ENCODE measurements at regions not wholly inside any gene's neighbourhood (a gene's known extent, or its start where the extent isn't known, plus 50 kb on each side); places are given as distances from the start of the nearest gene placed in this dataset.

DNA sequence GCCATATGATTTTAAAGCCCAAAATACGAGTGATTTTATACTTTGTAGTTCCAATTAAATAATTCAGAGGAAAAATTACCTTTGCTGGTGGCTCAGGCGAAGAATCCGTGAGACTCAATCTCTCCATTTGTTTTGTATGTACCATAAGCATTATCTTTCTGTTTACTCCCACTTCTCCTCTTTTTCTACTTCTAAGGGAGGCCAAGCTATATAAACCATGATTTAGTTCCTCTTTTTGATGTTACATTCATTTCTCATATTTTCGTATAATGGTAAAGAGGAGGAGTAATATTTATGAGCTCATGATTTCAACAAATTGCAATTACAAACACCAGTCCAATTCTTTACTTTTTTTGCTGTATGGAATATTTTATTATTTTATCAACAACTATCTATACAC lies 50.6 kb upstream of the TES start:
- TF ChIP-seq, protein P1, sequence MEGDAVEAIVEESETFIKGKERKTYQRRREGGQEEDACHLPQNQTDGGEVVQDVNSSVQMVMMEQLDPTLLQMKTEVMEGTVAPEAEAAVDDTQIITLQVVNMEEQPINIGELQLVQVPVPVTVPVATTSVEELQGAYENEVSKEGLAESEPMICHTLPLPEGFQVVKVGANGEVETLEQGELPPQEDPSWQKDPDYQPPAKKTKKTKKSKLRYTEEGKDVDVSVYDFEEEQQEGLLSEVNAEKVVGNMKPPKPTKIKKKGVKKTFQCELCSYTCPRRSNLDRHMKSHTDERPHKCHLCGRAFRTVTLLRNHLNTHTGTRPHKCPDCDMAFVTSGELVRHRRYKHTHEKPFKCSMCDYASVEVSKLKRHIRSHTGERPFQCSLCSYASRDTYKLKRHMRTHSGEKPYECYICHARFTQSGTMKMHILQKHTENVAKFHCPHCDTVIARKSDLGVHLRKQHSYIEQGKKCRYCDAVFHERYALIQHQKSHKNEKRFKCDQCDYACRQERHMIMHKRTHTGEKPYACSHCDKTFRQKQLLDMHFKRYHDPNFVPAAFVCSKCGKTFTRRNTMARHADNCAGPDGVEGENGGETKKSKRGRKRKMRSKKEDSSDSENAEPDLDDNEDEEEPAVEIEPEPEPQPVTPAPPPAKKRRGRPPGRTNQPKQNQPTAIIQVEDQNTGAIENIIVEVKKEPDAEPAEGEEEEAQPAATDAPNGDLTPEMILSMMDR (IDR thresholded peaks at IDR 0.05): no peak
- no peak for ATAC-seq (ENCODE audit: low FRiP score)
- no peak for DNase-seq (ENCODE audit: low spot score)

All from omental fat pad (tissue), 3 donors.